PC-3 (cell line): ENCODE measurements at regions not wholly inside any gene's neighbourhood (a gene's known extent, or its start where the extent isn't known, plus 50 kb on each side); places are given as distances from the start of the nearest gene placed in this dataset.

Source experiments
- CTCF ChIP-seq: fragments of 300-600 bp; sonication (generic); conservative IDR thresholded peaks from 2 replicates; pipeline ENCODE4 v1.5.1; 2017; ENCODE audit warnings: antibody characterized with exemption, low read depth, mild to moderate bottlenecking, low read length
- EZH2 ChIP-seq: fragments of 300-600 bp; sonication (generic); IDR thresholded peaks from one replicate; pipeline ENCODE4 v1.6.1; 2017; ENCODE audit warnings: antibody characterized with exemption, mild to moderate bottlenecking, low read length; ENCODE audit not compliant: unreplicated experiment

- TF ChIP-seq CTCF (no peak), EZH2 (no peak)
Observed at GRCh38 chr4:186954509-186954908, 230.9 kb upstream of the FAT1 start.
